ENCODE measurements at regions not wholly inside any gene's neighbourhood (a gene's known extent, or its start where the extent isn't known, plus 50 kb on each side); places are given as distances from the start of the nearest gene placed in this dataset.

GRCh38 chr3:110727056-110727455 is 344.6 kb upstream of the NECTIN3 start:
- no peak for TF ChIP-seq CTCF (IDR thresholded peaks at IDR 0.05)
- TF ChIP-seq POLR2A (IDR thresholded peaks at IDR 0.05): no peak
